ENCODE measurements at regions not wholly inside any gene's neighbourhood (a gene's known extent, or its start where the extent isn't known, plus 50 kb on each side); places are given as distances from the start of the nearest gene placed in this dataset.
"Not testable (repeated sequence)": the region's sequence is repeated elsewhere in the genome, so short reads cannot be mapped to it uniquely, and the experiment has no call there.

DNA sequence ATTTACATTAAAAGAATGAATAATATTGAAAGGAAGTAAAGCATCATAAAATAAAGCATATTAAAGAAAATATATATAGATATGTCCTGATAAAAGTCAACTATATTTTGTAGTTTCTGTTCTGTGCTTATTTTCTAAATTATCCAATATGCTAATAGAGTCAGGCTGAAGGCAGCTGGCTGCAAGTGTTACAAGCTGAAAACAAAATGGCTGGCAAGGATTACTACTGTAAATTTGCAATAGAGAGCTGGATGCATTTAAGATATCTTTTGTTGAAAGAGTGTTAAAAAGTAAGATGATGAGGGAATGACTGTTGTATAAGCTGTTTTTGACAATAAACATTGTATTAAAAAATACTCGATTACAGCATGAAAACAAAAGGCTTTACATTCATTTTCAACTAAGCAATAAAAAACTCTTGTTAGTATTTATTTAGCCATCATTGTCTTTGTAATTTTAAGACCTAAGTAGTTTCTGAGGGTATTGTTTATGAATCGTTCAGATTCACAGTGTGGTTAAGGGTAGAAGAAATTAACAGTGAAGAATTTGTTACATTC, 76.3 kb downstream of the TANC2 start:
- H3K27me3 ChIP-seq (replicated peaks; ENCODE audit: insufficient read depth): no peaks in the 10 kb centered on the region
- no peaks in the 10 kb centered on the region for H3K36me3 ChIP-seq
- TF ChIP-seq, protein P1, sequence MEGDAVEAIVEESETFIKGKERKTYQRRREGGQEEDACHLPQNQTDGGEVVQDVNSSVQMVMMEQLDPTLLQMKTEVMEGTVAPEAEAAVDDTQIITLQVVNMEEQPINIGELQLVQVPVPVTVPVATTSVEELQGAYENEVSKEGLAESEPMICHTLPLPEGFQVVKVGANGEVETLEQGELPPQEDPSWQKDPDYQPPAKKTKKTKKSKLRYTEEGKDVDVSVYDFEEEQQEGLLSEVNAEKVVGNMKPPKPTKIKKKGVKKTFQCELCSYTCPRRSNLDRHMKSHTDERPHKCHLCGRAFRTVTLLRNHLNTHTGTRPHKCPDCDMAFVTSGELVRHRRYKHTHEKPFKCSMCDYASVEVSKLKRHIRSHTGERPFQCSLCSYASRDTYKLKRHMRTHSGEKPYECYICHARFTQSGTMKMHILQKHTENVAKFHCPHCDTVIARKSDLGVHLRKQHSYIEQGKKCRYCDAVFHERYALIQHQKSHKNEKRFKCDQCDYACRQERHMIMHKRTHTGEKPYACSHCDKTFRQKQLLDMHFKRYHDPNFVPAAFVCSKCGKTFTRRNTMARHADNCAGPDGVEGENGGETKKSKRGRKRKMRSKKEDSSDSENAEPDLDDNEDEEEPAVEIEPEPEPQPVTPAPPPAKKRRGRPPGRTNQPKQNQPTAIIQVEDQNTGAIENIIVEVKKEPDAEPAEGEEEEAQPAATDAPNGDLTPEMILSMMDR (IDR thresholded peaks at IDR 0.05): no peak
- peaks cover 0 to 5% of the 10 kb centered on the region in 2 donors for H3K4me1 ChIP-seq (ENCODE audit: control insufficient read depth in 1 of 2, low read depth in 2 of 2)
- H3K9me3 ChIP-seq: no peaks in the 10 kb centered on the region
- H3K27ac ChIP-seq: no peak overlapping the region
- no peak overlapping the region for H3K4me3 ChIP-seq
- DNase-seq (ENCODE audit: low spot score): no peak
- no peak for ATAC-seq (ENCODE audit: insufficient number of reproducible peaks, low FRiP score, low read depth)

DNA sequence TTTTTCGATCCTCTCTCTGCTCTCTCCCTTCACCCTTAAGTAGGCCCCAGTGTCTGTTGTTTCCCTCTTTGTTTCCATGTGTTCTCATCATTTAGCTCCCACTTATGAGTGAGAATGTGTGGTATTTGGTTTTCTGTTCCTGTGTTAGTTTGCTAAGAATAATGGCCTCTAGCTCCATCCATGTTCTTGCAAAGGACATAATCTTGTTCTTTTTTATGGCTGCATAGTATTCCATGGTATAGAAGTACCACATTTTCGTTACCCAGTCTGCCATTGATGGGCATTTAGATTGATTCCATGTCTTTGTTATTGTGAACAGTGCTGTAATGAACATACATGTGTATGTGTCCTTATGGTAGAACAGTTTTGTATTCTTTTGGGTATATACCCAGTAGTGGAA, 91.5 kb downstream of the TANC2 start:
- H3K27me3 ChIP-seq (replicated peaks; ENCODE audit: insufficient read depth); H3K27ac ChIP-seq; H3K36me3 ChIP-seq; ATAC-seq (ENCODE audit: insufficient number of reproducible peaks, low FRiP score, low read depth); H3K4me3 ChIP-seq; DNase-seq (ENCODE audit: low spot score); H3K9me3 ChIP-seq; H3K4me1 ChIP-seq (ENCODE audit: control insufficient read depth in 1 of 2, low read depth in 2 of 2): not testable (repeated sequence)

DNA sequence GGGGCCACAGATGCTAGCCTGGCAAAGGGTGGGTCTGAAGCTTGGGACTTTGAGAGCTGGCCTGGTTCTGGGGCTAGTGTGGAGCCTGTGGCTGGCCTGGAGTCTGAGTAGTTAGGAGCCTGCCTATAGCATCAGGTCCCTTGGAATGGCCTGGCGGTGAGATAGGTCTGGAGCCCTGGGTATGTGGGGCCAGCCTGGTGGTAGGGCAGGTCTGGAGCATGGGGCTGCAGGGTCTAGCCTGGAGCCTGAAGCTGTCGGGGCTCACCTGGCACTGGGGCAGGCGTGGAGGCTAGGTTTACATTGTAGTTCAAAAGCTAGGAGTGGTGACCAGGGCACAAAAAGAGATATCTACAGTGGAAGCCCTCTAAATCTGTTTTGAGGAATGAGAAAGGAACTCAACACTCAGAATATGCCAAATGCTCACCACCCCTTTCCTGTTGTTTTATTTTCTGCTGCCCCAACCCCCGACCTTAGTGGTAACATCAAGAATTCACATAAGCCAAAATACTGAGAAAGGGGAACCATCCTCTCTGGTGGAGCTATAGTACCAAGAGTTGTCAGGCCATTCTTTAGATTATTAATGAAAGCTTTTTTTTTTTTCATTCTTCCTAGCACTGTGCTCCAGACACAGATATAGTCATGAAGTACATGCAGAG, 100.3 kb downstream of the TANC2 start:
- no peaks in the 10 kb centered on the region for H3K4me1 ChIP-seq (ENCODE audit: control insufficient read depth in 1 of 2, low read depth in 2 of 2)
- no peak overlapping the region for H3K4me3 ChIP-seq
- no peaks in the 10 kb centered on the region for H3K27me3 ChIP-seq (replicated peaks; ENCODE audit: insufficient read depth)
- ATAC-seq (ENCODE audit: insufficient number of reproducible peaks, low FRiP score, low read depth): no peak
- no peaks in the 10 kb centered on the region for H3K9me3 ChIP-seq
- H3K27ac ChIP-seq: no peak overlapping the region
- DNase-seq (ENCODE audit: low spot score): no peak
- TF ChIP-seq, protein P1 (IDR thresholded peaks at IDR 0.05): no peak
- no peaks in the 10 kb centered on the region for H3K36me3 ChIP-seq

DNA sequence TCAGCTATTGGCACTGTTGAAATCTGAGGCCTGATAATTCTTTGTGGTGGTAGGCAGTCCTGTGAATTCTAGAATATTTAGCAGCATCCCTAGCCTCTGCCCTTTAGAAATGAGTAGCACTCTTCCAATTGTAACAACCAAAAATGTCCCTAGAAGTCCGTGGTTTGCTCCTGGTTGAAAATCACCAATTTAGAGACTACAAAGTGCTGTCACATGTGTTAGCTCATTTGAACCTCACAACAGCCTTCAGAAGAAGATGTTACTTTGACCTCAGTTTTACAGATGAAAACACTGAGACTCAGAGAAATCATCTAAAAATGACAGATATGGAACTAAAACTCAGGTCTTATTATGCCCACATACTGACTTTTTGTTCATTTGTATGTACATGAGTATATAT, 103.2 kb downstream of the TANC2 start:
- Histone ChIP-seq H3K9me3 (no peaks in the 10 kb centered on the region), H3K4me1 (ENCODE audit: control insufficient read depth in 1 of 2, low read depth in 2 of 2) (no peaks in the 10 kb centered on the region), H3K4me3 (no peak overlapping the region), H3K27me3 (replicated peaks; ENCODE audit: insufficient read depth) (no peaks in the 10 kb centered on the region), H3K36me3 (no peaks in the 10 kb centered on the region), H3K27ac (no peak overlapping the region)
- ATAC-seq (ENCODE audit: insufficient number of reproducible peaks, low FRiP score, low read depth): no peak
- no peak for DNase-seq (ENCODE audit: low spot score)
- TF ChIP-seq, protein P1 (IDR thresholded peaks at IDR 0.05): no peak

DNA sequence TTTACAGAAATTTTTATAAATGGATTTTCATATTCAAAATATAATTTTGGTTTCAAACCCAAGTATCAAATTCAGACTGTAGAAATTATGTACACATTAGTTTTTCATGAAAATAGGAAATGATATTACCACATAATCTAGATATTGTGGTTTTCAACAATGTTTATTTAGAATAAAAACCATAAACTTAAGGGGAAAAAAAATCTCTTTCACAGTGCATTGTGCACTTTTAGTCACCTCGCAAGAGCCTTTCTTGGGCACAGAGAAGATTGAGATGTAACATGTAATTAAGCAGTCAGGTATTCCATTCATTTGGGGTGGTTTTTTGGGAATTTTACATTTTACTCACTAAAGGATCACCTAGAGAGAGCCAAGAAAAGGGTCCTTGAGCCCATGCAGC, 104.0 kb downstream of the TANC2 start:
- TF ChIP-seq, protein P1 (IDR thresholded peaks at IDR 0.05): no peak
- H3K36me3 ChIP-seq: no peaks in the 10 kb centered on the region
- H3K27me3 ChIP-seq (replicated peaks; ENCODE audit: insufficient read depth): no peaks in the 10 kb centered on the region
- no peaks in the 10 kb centered on the region for H3K9me3 ChIP-seq
- no peaks in the 10 kb centered on the region for H3K4me1 ChIP-seq (ENCODE audit: control insufficient read depth in 1 of 2, low read depth in 2 of 2)
- no peak overlapping the region for H3K4me3 ChIP-seq
- no peak for DNase-seq (ENCODE audit: low spot score)
- ATAC-seq (ENCODE audit: insufficient number of reproducible peaks, low FRiP score, low read depth): no peak
- no peak overlapping the region for H3K27ac ChIP-seq

DNA sequence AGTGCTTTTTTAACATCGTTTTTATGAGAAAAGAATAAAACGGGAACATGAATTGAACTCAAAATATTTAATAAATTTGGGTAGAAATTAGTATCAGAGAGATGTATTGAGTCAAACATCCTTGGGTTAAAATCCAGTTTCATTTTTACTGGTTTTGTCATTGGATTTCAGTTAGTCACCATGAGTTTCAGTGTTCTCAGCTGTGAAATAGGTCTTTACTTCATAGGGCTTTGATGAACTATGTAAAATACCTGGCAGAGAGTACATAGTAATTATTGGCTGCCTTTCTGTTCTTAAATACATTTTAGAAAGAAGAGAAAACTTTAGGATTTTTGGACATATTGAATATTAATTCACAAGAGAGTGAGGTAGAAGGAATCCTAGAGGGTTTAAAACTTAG, 105.8 kb downstream of the TANC2 start:
- no peak overlapping the region for H3K27ac ChIP-seq
- no peaks in the 10 kb centered on the region for H3K27me3 ChIP-seq (replicated peaks; ENCODE audit: insufficient read depth)
- TF ChIP-seq, protein P1 (IDR thresholded peaks at IDR 0.05): no peak

More for the DNA sequence above, 105.8 kb downstream of the TANC2 start:
- Histone ChIP-seq H3K4me3 (no peak overlapping the region), H3K36me3 (no peaks in the 10 kb centered on the region), H3K9me3 (no peaks in the 10 kb centered on the region), H3K4me1 (ENCODE audit: control insufficient read depth in 1 of 2, low read depth in 2 of 2) (no peaks in the 10 kb centered on the region)
- ATAC-seq (ENCODE audit: insufficient number of reproducible peaks, low FRiP score, low read depth): no peak
- no peak for DNase-seq (ENCODE audit: low spot score)
